ENCODE measurements at regions not wholly inside any gene's neighbourhood (a gene's known extent, or its start where the extent isn't known, plus 50 kb on each side); places are given as distances from the start of the nearest gene placed in this dataset.

GRCh38 chr5:39877479-39877878 is 452.7 kb upstream of the DAB2 start:
- no peaks in the 10 kb centered on the region for H3K27me3 ChIP-seq (ENCODE audit: control insufficient read depth in 1 of 2, insufficient read depth in 2 of 2, low read length in 2 of 2)
- no peak overlapping the region for H3K4me3 ChIP-seq (ENCODE audit: low read depth in 1 of 2, low read length in 2 of 2)
- WGBS, 2 donors, result 96% methylated on average over 3 of the region's 3 CpGs
- H3K36me3 ChIP-seq (ENCODE audit: control insufficient read depth in 2 of 2, insufficient read depth in 2 of 2, low read length in 1 of 2), result no peaks in the 10 kb centered on the region
- no peaks in the 10 kb centered on the region for H3K9me3 ChIP-seq (ENCODE audit: control insufficient read depth in 2 of 2, insufficient read depth in 1 of 2, low read depth in 1 of 2, low read length in 1 of 2)
- no peak overlapping the region for H3K27ac ChIP-seq (ENCODE audit: low read depth in 2 of 2, low read length in 1 of 2)
- no peaks in the 10 kb centered on the region for H3K4me1 ChIP-seq (ENCODE audit: control insufficient read depth in 2 of 2, insufficient read depth in 2 of 2, low read length in 1 of 2)

GRCh38 chr5:39876146-39876545 is 451.4 kb upstream of the DAB2 start:
- H3K27ac ChIP-seq (ENCODE audit: low read depth in 2 of 2, low read length in 1 of 2), result no peak overlapping the region
- H3K4me3 ChIP-seq (ENCODE audit: low read depth in 1 of 2, low read length in 2 of 2), result no peak overlapping the region
- WGBS, 2 donors, result 77 to 81% methylated on average over 1 of the region's 1 CpG
- no peaks in the 10 kb centered on the region for H3K36me3 ChIP-seq (ENCODE audit: control insufficient read depth in 2 of 2, insufficient read depth in 2 of 2, low read length in 1 of 2)
- no peaks in the 10 kb centered on the region for H3K27me3 ChIP-seq (ENCODE audit: control insufficient read depth in 1 of 2, insufficient read depth in 2 of 2, low read length in 2 of 2)
- H3K9me3 ChIP-seq (ENCODE audit: control insufficient read depth in 2 of 2, insufficient read depth in 1 of 2, low read depth in 1 of 2, low read length in 1 of 2), result no peaks in the 10 kb centered on the region
- H3K4me1 ChIP-seq (ENCODE audit: control insufficient read depth in 2 of 2, insufficient read depth in 2 of 2, low read length in 1 of 2), result no peaks in the 10 kb centered on the region

- H3K4me3 ChIP-seq (ENCODE audit: low read depth in 1 of 2, low read length in 2 of 2), result no peak overlapping the region
Observed at GRCh38 chr5:39870137-39870536, 445.4 kb upstream of the DAB2 start.

GRCh38 chr5:39869396-39869795 is 444.6 kb upstream of the DAB2 start:
- WGBS, 2 donors, result 43 to 59% methylated on average over 1 of the region's 1 CpG
- H3K27ac ChIP-seq (ENCODE audit: low read depth in 2 of 2, low read length in 1 of 2), result no peak overlapping the region
- H3K9me3 ChIP-seq (ENCODE audit: control insufficient read depth in 2 of 2, insufficient read depth in 1 of 2, low read depth in 1 of 2, low read length in 1 of 2), result no peaks in the 10 kb centered on the region
- no peak overlapping the region for H3K4me3 ChIP-seq (ENCODE audit: low read depth in 1 of 2, low read length in 2 of 2)
- no peaks in the 10 kb centered on the region for H3K4me1 ChIP-seq (ENCODE audit: control insufficient read depth in 2 of 2, insufficient read depth in 2 of 2, low read length in 1 of 2)
- no peaks in the 10 kb centered on the region for H3K27me3 ChIP-seq (ENCODE audit: control insufficient read depth in 1 of 2, insufficient read depth in 2 of 2, low read length in 2 of 2)
- no peaks in the 10 kb centered on the region for H3K36me3 ChIP-seq (ENCODE audit: control insufficient read depth in 2 of 2, insufficient read depth in 2 of 2, low read length in 1 of 2)

More at GRCh38 chr5:39870137-39870536, 445.4 kb upstream of the DAB2 start:
- H3K27ac ChIP-seq (ENCODE audit: low read depth in 2 of 2, low read length in 1 of 2), result no peak overlapping the region
- H3K36me3 ChIP-seq (ENCODE audit: control insufficient read depth in 2 of 2, insufficient read depth in 2 of 2, low read length in 1 of 2), result no peaks in the 10 kb centered on the region
- no peaks in the 10 kb centered on the region for H3K9me3 ChIP-seq (ENCODE audit: control insufficient read depth in 2 of 2, insufficient read depth in 1 of 2, low read depth in 1 of 2, low read length in 1 of 2)
- H3K4me1 ChIP-seq (ENCODE audit: control insufficient read depth in 2 of 2, insufficient read depth in 2 of 2, low read length in 1 of 2), result no peaks in the 10 kb centered on the region
- no peaks in the 10 kb centered on the region for H3K27me3 ChIP-seq (ENCODE audit: control insufficient read depth in 1 of 2, insufficient read depth in 2 of 2, low read length in 2 of 2)

- H3K4me1 ChIP-seq (ENCODE audit: control insufficient read depth in 2 of 2, insufficient read depth in 2 of 2, low read length in 1 of 2), result no peaks in the 10 kb centered on the region
Observed at GRCh38 chr5:39867923-39868322, 443.1 kb upstream of the DAB2 start.

GRCh38 chr5:39863926-39864552 is 439.3 kb upstream of the DAB2 start:
- 66 to 76% methylated on average over 7 of the region's 7 CpGs for WGBS, 2 donors
- no peaks in the 10 kb centered on the region for H3K36me3 ChIP-seq (ENCODE audit: control insufficient read depth in 2 of 2, insufficient read depth in 2 of 2, low read length in 1 of 2)
- H3K27me3 ChIP-seq (ENCODE audit: control insufficient read depth in 1 of 2, insufficient read depth in 2 of 2, low read length in 2 of 2), result no peaks in the 10 kb centered on the region
- no peak overlapping the region for H3K27ac ChIP-seq (ENCODE audit: low read depth in 2 of 2, low read length in 1 of 2)
- no peak overlapping the region for H3K4me3 ChIP-seq (ENCODE audit: low read depth in 1 of 2, low read length in 2 of 2)
- H3K4me1 ChIP-seq (ENCODE audit: control insufficient read depth in 2 of 2, insufficient read depth in 2 of 2, low read length in 1 of 2), result no peaks in the 10 kb centered on the region
- no peaks in the 10 kb centered on the region for H3K9me3 ChIP-seq (ENCODE audit: control insufficient read depth in 2 of 2, insufficient read depth in 1 of 2, low read depth in 1 of 2, low read length in 1 of 2)

More at GRCh38 chr5:39867923-39868322, 443.1 kb upstream of the DAB2 start:
- Histone ChIP-seq H3K36me3 (ENCODE audit: control insufficient read depth in 2 of 2, insufficient read depth in 2 of 2, low read length in 1 of 2) (no peaks in the 10 kb centered on the region), H3K27me3 (ENCODE audit: control insufficient read depth in 1 of 2, insufficient read depth in 2 of 2, low read length in 2 of 2) (no peaks in the 10 kb centered on the region), H3K4me3 (ENCODE audit: low read depth in 1 of 2, low read length in 2 of 2) (no peak overlapping the region), H3K27ac (ENCODE audit: low read depth in 2 of 2, low read length in 1 of 2) (no peak overlapping the region), H3K9me3 (ENCODE audit: control insufficient read depth in 2 of 2, insufficient read depth in 1 of 2, low read depth in 1 of 2, low read length in 1 of 2) (no peaks in the 10 kb centered on the region)

- Histone ChIP-seq H3K27ac (ENCODE audit: low read depth in 2 of 2, low read length in 1 of 2) (no peak overlapping the region), H3K4me3 (ENCODE audit: low read depth in 1 of 2, low read length in 2 of 2) (no peak overlapping the region), H3K27me3 (ENCODE audit: control insufficient read depth in 1 of 2, insufficient read depth in 2 of 2, low read length in 2 of 2) (no peaks in the 10 kb centered on the region), H3K9me3 (ENCODE audit: control insufficient read depth in 2 of 2, insufficient read depth in 1 of 2, low read depth in 1 of 2, low read length in 1 of 2) (no peaks in the 10 kb centered on the region), H3K36me3 (ENCODE audit: control insufficient read depth in 2 of 2, insufficient read depth in 2 of 2, low read length in 1 of 2) (no peaks in the 10 kb centered on the region), H3K4me1 (ENCODE audit: control insufficient read depth in 2 of 2, insufficient read depth in 2 of 2, low read length in 1 of 2) (no peaks in the 10 kb centered on the region)
- 78 to 85% methylated on average over 3 of the region's 3 CpGs for WGBS, 2 donors
Observed at GRCh38 chr5:39857041-39857440, 432.3 kb upstream of the DAB2 start.

- H3K4me1 ChIP-seq (ENCODE audit: control insufficient read depth in 2 of 2, insufficient read depth in 2 of 2, low read length in 1 of 2), result no peaks in the 10 kb centered on the region
Observed at GRCh38 chr5:39854771-39855410, 430.1 kb upstream of the DAB2 start.

GRCh38 chr5:39850291-39850690 is 425.5 kb upstream of the DAB2 start:
- Histone ChIP-seq H3K4me3 (ENCODE audit: low read depth in 1 of 2, low read length in 2 of 2) (no peak overlapping the region), H3K36me3 (ENCODE audit: control insufficient read depth in 2 of 2, insufficient read depth in 2 of 2, low read length in 1 of 2) (no peaks in the 10 kb centered on the region), H3K9me3 (ENCODE audit: control insufficient read depth in 2 of 2, insufficient read depth in 1 of 2, low read depth in 1 of 2, low read length in 1 of 2) (no peaks in the 10 kb centered on the region), H3K27me3 (ENCODE audit: control insufficient read depth in 1 of 2, insufficient read depth in 2 of 2, low read length in 2 of 2) (peaks cover 0 to 2% of the 10 kb centered on the region in 2 donors), H3K27ac (ENCODE audit: low read depth in 2 of 2, low read length in 1 of 2) (no peak overlapping the region), H3K4me1 (ENCODE audit: control insufficient read depth in 2 of 2, insufficient read depth in 2 of 2, low read length in 1 of 2) (no peaks in the 10 kb centered on the region)
- WGBS, 2 donors, result 58 to 66% methylated on average over 4 of the region's 4 CpGs

More at GRCh38 chr5:39854771-39855410, 430.1 kb upstream of the DAB2 start:
- H3K4me3 ChIP-seq (ENCODE audit: low read depth in 1 of 2, low read length in 2 of 2), result no peak overlapping the region
- no peak overlapping the region for H3K27ac ChIP-seq (ENCODE audit: low read depth in 2 of 2, low read length in 1 of 2)
- H3K27me3 ChIP-seq (ENCODE audit: control insufficient read depth in 1 of 2, insufficient read depth in 2 of 2, low read length in 2 of 2), result no peaks in the 10 kb centered on the region
- H3K36me3 ChIP-seq (ENCODE audit: control insufficient read depth in 2 of 2, insufficient read depth in 2 of 2, low read length in 1 of 2), result no peaks in the 10 kb centered on the region
- WGBS, 2 donors, result 67 to 73% methylated on average over 2 of the region's 2 CpGs
- H3K9me3 ChIP-seq (ENCODE audit: control insufficient read depth in 2 of 2, insufficient read depth in 1 of 2, low read depth in 1 of 2, low read length in 1 of 2), result no peaks in the 10 kb centered on the region

- no peak overlapping the region for H3K4me3 ChIP-seq (ENCODE audit: low read depth in 1 of 2, low read length in 2 of 2)
- H3K4me1 ChIP-seq (ENCODE audit: control insufficient read depth in 2 of 2, insufficient read depth in 2 of 2, low read length in 1 of 2), result no peaks in the 10 kb centered on the region
- peaks cover 0 to 2% of the 10 kb centered on the region in 2 donors for H3K27me3 ChIP-seq (ENCODE audit: control insufficient read depth in 1 of 2, insufficient read depth in 2 of 2, low read length in 2 of 2)
- H3K36me3 ChIP-seq (ENCODE audit: control insufficient read depth in 2 of 2, insufficient read depth in 2 of 2, low read length in 1 of 2), result no peaks in the 10 kb centered on the region
- H3K27ac ChIP-seq (ENCODE audit: low read depth in 2 of 2, low read length in 1 of 2), result no peak overlapping the region
- no peaks in the 10 kb centered on the region for H3K9me3 ChIP-seq (ENCODE audit: control insufficient read depth in 2 of 2, insufficient read depth in 1 of 2, low read depth in 1 of 2, low read length in 1 of 2)
Observed at GRCh38 chr5:39846144-39846543, 421.4 kb upstream of the DAB2 start.

Measured in esophagus (tissue), 2 donors.